ENCODE measurements at regions not wholly inside any gene's neighbourhood (a gene's known extent, or its start where the extent isn't known, plus 50 kb on each side); places are given as distances from the start of the nearest gene placed in this dataset.

- no peak overlapping the region for H3K4me3 Mint-ChIP-seq
- H3K27ac Mint-ChIP-seq = no peak overlapping the region
- peaks cover 10% of the 10 kb centered on the region for H3K9me3 Mint-ChIP-seq
- no peak for DNase-seq (ENCODE audit: low spot score in 2 of 2, unreplicated experiment in 2 of 2)
- no peak for TF ChIP-seq CTCF (IDR thresholded peaks at IDR 0.05; ENCODE audit: unreplicated experiment)
- H3K27me3 Mint-ChIP-seq (ENCODE audit: low read depth) = no peaks in the 10 kb centered on the region
- no peaks in the 10 kb centered on the region for H3K4me1 Mint-ChIP-seq
- no peaks in the 10 kb centered on the region for H3K36me3 Mint-ChIP-seq
Measured at GRCh38 chr1:115164940-115165705, 75.8 kb upstream of the TSPAN2 start.

GRCh38 chr1:115164484-115164883, 75.2 kb upstream of the TSPAN2 start:
- Mint-ChIP-seq H3K9me3 (peaks cover 10% of the 10 kb centered on the region), H3K27me3 (ENCODE audit: low read depth) (no peaks in the 10 kb centered on the region), H3K36me3 (no peaks in the 10 kb centered on the region), H3K4me3 (no peak overlapping the region), H3K27ac (no peak overlapping the region), H3K4me1 (no peaks in the 10 kb centered on the region)
- no peak for DNase-seq (ENCODE audit: low spot score in 2 of 2, unreplicated experiment in 2 of 2)
- TF ChIP-seq CTCF (IDR thresholded peaks at IDR 0.05; ENCODE audit: unreplicated experiment) = no peak

DNA sequence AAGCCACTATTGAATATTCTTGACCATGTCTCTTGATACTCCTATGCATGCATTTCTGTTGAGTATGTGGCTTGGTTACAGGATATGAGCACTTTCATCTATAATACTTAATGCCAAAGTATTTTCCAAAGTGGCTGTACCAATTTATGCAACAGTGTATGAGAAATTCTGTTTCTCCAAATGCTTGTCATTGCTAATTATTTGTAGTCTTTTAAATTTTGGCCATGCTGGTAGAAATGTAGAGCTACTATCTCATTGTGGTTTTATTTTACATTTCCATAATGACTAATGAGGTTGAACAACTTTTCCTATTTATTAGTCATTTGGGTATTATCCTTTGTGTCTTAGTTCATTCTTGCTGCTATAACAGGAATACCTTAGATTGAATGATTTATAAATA, 71.4 kb upstream of the TSPAN2 start:
- no peak for TF ChIP-seq CTCF (IDR thresholded peaks at IDR 0.05; ENCODE audit: unreplicated experiment)
- Mint-ChIP-seq H3K9me3 (peaks cover 7% of the 10 kb centered on the region), H3K27me3 (ENCODE audit: low read depth) (no peaks in the 10 kb centered on the region), H3K4me1 (peaks cover 14% of the 10 kb centered on the region), H3K4me3 (no peak overlapping the region), H3K27ac (no peak overlapping the region), H3K36me3 (no peaks in the 10 kb centered on the region)
- DNase-seq (ENCODE audit: low spot score in 2 of 2, unreplicated experiment in 2 of 2) = no peak

DNA sequence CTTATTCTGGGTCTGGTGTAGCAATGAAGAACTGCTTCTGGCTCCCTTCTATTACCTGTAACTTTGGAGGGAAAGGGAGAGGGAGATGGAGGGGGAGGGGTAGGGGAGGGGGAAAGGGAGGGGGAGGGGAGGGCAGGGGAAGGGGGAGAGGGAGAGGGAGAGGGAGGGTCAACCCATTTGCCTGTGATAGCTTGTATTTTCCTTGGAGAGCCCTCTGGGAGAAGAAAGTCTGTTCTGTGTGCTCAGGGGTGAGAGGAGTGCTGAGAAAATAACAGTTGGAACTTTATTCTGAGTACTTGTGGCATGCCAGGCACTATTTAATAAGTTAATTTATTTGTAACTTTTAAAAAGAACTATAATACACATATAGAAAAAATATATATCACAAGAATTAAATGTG, 70.7 kb upstream of the TSPAN2 start:
- TF ChIP-seq CTCF (IDR thresholded peaks at IDR 0.05; ENCODE audit: unreplicated experiment) = no peak
- H3K9me3 Mint-ChIP-seq = peaks cover 5% of the 10 kb centered on the region
- H3K36me3 Mint-ChIP-seq = no peaks in the 10 kb centered on the region
- H3K4me1 Mint-ChIP-seq = peaks cover 16% of the 10 kb centered on the region
- H3K4me3 Mint-ChIP-seq = no peak overlapping the region
- no peaks in the 10 kb centered on the region for H3K27me3 Mint-ChIP-seq (ENCODE audit: low read depth)
- DNase-seq (ENCODE audit: low spot score in 2 of 2, unreplicated experiment in 2 of 2) = no peak
- H3K27ac Mint-ChIP-seq = no peak overlapping the region

GRCh38 chr1:115158181-115158580, 68.9 kb upstream of the TSPAN2 start:
- H3K36me3 Mint-ChIP-seq = no peaks in the 10 kb centered on the region
- no peaks in the 10 kb centered on the region for H3K27me3 Mint-ChIP-seq (ENCODE audit: low read depth)
- H3K9me3 Mint-ChIP-seq = no peaks in the 10 kb centered on the region
- peaks cover 16% of the 10 kb centered on the region for H3K4me1 Mint-ChIP-seq
- no peak for TF ChIP-seq CTCF (IDR thresholded peaks at IDR 0.05; ENCODE audit: unreplicated experiment)
- H3K4me3 Mint-ChIP-seq = no peak overlapping the region
- H3K27ac Mint-ChIP-seq = no peak overlapping the region
- no peak for DNase-seq (ENCODE audit: low spot score in 2 of 2, unreplicated experiment in 2 of 2)
